ENCODE measurements at regions not wholly inside any gene's neighbourhood (a gene's known extent, or its start where the extent isn't known, plus 50 kb on each side); places are given as distances from the start of the nearest gene placed in this dataset.

- no peak for DNase-seq
Observed at GRCh38 chr3:110139048-110139447, 801.7 kb upstream of the DPPA4 start.

- DNase-seq, result no peak
Observed at GRCh38 chr3:110139821-110140220, 802.5 kb upstream of the DPPA4 start.

GRCh38 chr3:110149763-110150162 is 812.4 kb upstream of the DPPA4 start:
- DNase-seq, result no peak

- no peak for DNase-seq
Observed at GRCh38 chr3:110157221-110157620, 819.9 kb upstream of the DPPA4 start.

GRCh38 chr3:110164632-110165369 is 827.5 kb upstream of the DPPA4 start:
- no peak for DNase-seq

GRCh38 chr3:110165370-110165743 is 828.0 kb upstream of the DPPA4 start:
- no peak for DNase-seq

GRCh38 chr3:110165753-110166152 is 828.4 kb upstream of the DPPA4 start:
- no peak for DNase-seq

- DNase-seq, result no peak
Observed at GRCh38 chr3:110166791-110167190, 829.4 kb upstream of the DPPA4 start.

- DNase-seq, result no peak
Observed at GRCh38 chr3:110174908-110175307, 837.6 kb upstream of the DPPA4 start.

- no peak for DNase-seq
Observed at GRCh38 chr3:110178965-110179364, 841.6 kb upstream of the DPPA4 start.

- DNase-seq, result no peak
Observed at GRCh38 chr3:110180733-110181132, 843.4 kb upstream of the DPPA4 start.

- no peak for DNase-seq
Observed at GRCh38 chr3:110181226-110181625, 843.9 kb upstream of the DPPA4 start.

- no peak for DNase-seq
Observed at GRCh38 chr3:110184536-110184935, 847.2 kb upstream of the DPPA4 start.

- DNase-seq, result no peak
Observed at GRCh38 chr3:110193074-110193473, 855.7 kb upstream of the DPPA4 start.

GRCh38 chr3:110198717-110199587 is 861.6 kb upstream of the DPPA4 start:
- no peak for DNase-seq

- DNase-seq, result no peak
Observed at GRCh38 chr3:110199588-110199943, 862.2 kb upstream of the DPPA4 start.

- no peak for DNase-seq
Observed at GRCh38 chr3:110210086-110210660, 861.4 kb upstream of the NECTIN3 start.

GRCh38 chr3:110226645-110227044 is 845.0 kb upstream of the NECTIN3 start:
- DNase-seq, result no peak

- no peak for DNase-seq
Observed at GRCh38 chr3:110227991-110228390, 843.6 kb upstream of the NECTIN3 start.

GRCh38 chr3:110234831-110235230 is 836.8 kb upstream of the NECTIN3 start:
- no peak for DNase-seq

- no peak for DNase-seq
Observed at GRCh38 chr3:110236976-110237610, 834.5 kb upstream of the NECTIN3 start.

- DNase-seq, result no peak
Observed at GRCh38 chr3:110243081-110243480, 828.5 kb upstream of the NECTIN3 start.

GRCh38 chr3:110246796-110247376 is 824.7 kb upstream of the NECTIN3 start:
- DNase-seq, result no peak
